Peyer's patch (tissue), 4 donors: ENCODE measurements at regions not wholly inside any gene's neighbourhood (a gene's known extent, or its start where the extent isn't known, plus 50 kb on each side); places are given as distances from the start of the nearest gene placed in this dataset.

Source experiments
- DNase-seq, 3 donors: peaks; one replicate each; pipeline ENCODE4 v3.0.0-alpha.2; 2017 to 2019
- H3K27ac ChIP-seq, 4 donors: fragments of 200-600 bp; sonication (generic); one replicate each; pipeline ENCODE4 v1.5.1; 2016 to 2019
- H3K27me3 ChIP-seq, 2 donors: fragments of 200-600 bp; sonication (generic); one replicate each; pipeline ENCODE4 v1.5.1; 2019
- H3K36me3 ChIP-seq, 3 donors: fragments of 200-600 bp; sonication (generic); one replicate each; pipeline ENCODE4 v1.5.1; 2016 to 2019
- H3K4me1 ChIP-seq, 4 donors: fragments of 200-600 bp; sonication (generic); one replicate each; pipeline ENCODE4 v1.5.1; 2016 to 2019
- H3K4me3 ChIP-seq, 4 donors: fragments of 200-600 bp; sonication (generic); 1 replicate in 3 of 4; 2 replicates in 1 of 4; pipeline ENCODE4 v1.5.1; 2016 to 2019; ENCODE audit warnings: mild to moderate bottlenecking in 1 of 4
- H3K9me3 ChIP-seq, 4 donors: fragments of 200-600 bp; sonication (generic); one replicate each; pipeline ENCODE4 v1.5.1; 2016 to 2019; ENCODE audit warnings: mild to moderate bottlenecking in 1 of 4
- POLR2A ChIP-seq, 2 donors: fragments of 450-650 bp; IDR thresholded peaks; one replicate each; pipeline ENCODE4 v1.5.1; 2017; ENCODE audit warnings: antibody characterized with exemption in 2 of 2, mild to moderate bottlenecking in 2 of 2, moderate library complexity in 2 of 2
- TF ChIP-seq, protein P1 (sequence below), 6 experiments: fragments of 450-650 bp in 4 of 6; fragments of 200-600 bp in 2 of 6; sonication (generic) in 1 of 6; IDR thresholded peaks; one replicate each; pipeline ENCODE4 v1.5.1; 2017 to 2019; ENCODE audit warnings: antibody characterized with exemption in 6 of 6, mild to moderate bottlenecking in 3 of 6, moderate library complexity in 1 of 6

DNA sequence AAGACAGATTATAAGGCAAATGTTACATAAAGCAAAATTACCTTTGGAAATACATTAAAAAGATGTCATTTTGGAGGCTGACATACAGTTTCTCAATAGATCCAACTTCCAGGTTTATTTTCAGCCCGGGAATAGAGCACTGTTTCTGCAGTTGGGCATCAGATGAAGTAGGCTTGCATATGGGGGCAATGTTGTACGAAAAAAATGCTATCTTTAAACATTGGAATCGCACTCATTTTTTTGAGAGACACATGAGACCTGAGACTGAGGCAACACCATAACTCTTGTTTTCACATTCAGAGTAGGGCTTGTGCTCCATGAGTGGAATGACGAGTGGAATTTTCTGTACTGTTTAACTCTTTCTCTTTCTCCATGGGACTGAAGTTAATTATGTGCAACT, 122.4 kb upstream of the ZRANB2 start:
- Histone ChIP-seq H3K9me3 (no peaks in the 10 kb centered on the region), H3K4me3 (no peak overlapping the region), H3K4me1 (no peaks in the 10 kb centered on the region), H3K27me3 (no peaks in the 10 kb centered on the region), H3K27ac (no peak overlapping the region), H3K36me3 (no peaks in the 10 kb centered on the region)
- no peak for DNase-seq
- TF ChIP-seq, protein P1, sequence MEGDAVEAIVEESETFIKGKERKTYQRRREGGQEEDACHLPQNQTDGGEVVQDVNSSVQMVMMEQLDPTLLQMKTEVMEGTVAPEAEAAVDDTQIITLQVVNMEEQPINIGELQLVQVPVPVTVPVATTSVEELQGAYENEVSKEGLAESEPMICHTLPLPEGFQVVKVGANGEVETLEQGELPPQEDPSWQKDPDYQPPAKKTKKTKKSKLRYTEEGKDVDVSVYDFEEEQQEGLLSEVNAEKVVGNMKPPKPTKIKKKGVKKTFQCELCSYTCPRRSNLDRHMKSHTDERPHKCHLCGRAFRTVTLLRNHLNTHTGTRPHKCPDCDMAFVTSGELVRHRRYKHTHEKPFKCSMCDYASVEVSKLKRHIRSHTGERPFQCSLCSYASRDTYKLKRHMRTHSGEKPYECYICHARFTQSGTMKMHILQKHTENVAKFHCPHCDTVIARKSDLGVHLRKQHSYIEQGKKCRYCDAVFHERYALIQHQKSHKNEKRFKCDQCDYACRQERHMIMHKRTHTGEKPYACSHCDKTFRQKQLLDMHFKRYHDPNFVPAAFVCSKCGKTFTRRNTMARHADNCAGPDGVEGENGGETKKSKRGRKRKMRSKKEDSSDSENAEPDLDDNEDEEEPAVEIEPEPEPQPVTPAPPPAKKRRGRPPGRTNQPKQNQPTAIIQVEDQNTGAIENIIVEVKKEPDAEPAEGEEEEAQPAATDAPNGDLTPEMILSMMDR (IDR thresholded peaks at IDR 0.05) = no peak

DNA sequence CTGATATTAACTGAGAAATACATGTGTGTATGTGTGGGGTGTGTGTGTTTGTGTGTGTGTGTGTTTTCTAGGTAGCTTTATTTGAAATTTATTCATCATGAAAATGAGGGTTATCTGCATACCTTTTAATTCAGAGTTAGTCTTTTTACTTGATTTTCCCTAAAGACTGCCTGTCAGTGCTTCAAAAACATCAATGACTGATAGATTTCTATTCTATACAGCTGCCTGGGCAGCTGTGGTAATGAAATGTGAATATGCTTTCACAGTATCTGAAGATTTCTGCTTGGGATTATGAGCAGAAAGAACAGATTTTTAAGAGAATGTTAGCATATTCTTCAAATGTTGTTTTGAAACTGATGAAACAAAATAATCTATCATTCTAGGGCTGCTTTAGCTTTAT, 119.7 kb upstream of the ZRANB2 start:
- H3K4me1 ChIP-seq = no peaks in the 10 kb centered on the region
- H3K27ac ChIP-seq = no peak overlapping the region
- DNase-seq = no peak
- no peaks in the 10 kb centered on the region for H3K9me3 ChIP-seq
- no peaks in the 10 kb centered on the region for H3K27me3 ChIP-seq
- no peaks in the 10 kb centered on the region for H3K36me3 ChIP-seq
- no peak for TF ChIP-seq POLR2A (IDR thresholded peaks at IDR 0.05)
- TF ChIP-seq, protein P1 (IDR thresholded peaks at IDR 0.05) = no peak
- no peak overlapping the region for H3K4me3 ChIP-seq

DNA sequence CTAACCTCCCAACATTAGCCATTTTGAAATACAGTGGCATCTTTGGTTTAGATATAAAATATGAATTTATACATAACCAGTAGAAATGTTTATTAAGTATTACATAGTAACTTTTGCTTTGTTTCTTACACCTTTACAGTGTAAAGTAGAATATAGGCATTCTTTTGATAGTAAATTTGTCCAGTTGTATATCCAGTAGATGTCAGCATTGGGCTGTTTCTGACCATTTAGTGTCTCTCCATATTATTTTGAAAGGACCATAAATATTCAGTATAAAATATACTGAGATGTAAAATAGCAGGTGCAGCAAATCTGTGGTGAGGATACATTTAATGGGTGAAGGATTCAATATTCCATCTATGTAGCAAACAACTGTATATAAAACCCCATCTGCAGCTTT, 115.8 kb upstream of the ZRANB2 start:
- Histone ChIP-seq H3K36me3 (no peaks in the 10 kb centered on the region), H3K27ac (no peak overlapping the region), H3K4me3 (no peak overlapping the region), H3K4me1 (no peaks in the 10 kb centered on the region), H3K27me3 (no peaks in the 10 kb centered on the region), H3K9me3 (no peaks in the 10 kb centered on the region)
- TF ChIP-seq POLR2A (IDR thresholded peaks at IDR 0.05) = no peak
- TF ChIP-seq, protein P1 (IDR thresholded peaks at IDR 0.05) = peak in 2 of 6 experiments; percentile 25 to 38
- DNase-seq = no peak

DNA sequence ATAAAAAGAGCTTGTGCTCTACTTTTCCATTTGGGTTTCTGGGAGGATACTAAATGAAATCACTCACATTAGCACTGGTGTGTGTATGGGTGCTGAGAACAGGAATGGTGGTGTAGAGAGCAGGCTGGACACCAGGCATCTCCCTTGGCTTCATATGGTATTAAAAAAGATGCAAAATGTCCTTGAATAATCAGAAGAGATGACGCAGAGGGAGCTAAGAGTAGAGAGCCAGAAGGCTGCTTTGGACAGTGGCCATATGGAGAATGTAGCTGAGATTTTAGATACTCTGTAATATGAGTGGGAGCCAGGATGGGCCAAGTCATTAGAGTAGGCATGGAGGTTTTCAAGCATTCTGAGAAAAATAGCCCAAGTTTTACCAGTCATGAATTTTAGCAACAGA, 112.3 kb upstream of the ZRANB2 start:
- DNase-seq = no peak
- Histone ChIP-seq H3K36me3 (no peaks in the 10 kb centered on the region), H3K4me3 (no peak overlapping the region), H3K27ac (no peak overlapping the region), H3K9me3 (no peaks in the 10 kb centered on the region), H3K27me3 (no peaks in the 10 kb centered on the region), H3K4me1 (no peaks in the 10 kb centered on the region)
- TF ChIP-seq, protein P1 (IDR thresholded peaks at IDR 0.05) = no peak
- TF ChIP-seq POLR2A (IDR thresholded peaks at IDR 0.05) = no peak

DNA sequence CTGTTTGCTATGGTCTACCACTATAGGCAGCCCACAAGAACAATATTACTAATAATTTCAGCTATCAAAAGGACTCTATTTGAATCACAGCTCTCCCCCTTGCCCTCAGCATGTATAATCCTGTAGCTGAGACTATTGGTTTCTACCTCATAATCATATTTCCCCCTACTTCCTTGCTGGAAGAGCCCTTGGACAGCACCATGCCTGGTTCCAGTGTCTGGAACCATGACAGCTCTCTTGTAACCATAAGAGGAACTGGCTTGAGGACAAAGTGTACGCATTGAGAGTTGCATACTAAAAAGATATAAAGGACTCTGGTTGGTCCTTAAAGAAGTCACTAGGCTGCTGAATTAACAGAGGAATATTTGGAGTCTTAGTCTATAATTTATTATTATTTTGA, 110.7 kb upstream of the ZRANB2 start:
- no peaks in the 10 kb centered on the region for H3K36me3 ChIP-seq
- H3K4me3 ChIP-seq = no peak overlapping the region
- no peaks in the 10 kb centered on the region for H3K9me3 ChIP-seq
- H3K27me3 ChIP-seq = no peaks in the 10 kb centered on the region
- no peak for DNase-seq
- no peaks in the 10 kb centered on the region for H3K4me1 ChIP-seq
- no peak for TF ChIP-seq POLR2A (IDR thresholded peaks at IDR 0.05)
- TF ChIP-seq, protein P1 (IDR thresholded peaks at IDR 0.05) = no peak
- H3K27ac ChIP-seq = no peak overlapping the region

DNA sequence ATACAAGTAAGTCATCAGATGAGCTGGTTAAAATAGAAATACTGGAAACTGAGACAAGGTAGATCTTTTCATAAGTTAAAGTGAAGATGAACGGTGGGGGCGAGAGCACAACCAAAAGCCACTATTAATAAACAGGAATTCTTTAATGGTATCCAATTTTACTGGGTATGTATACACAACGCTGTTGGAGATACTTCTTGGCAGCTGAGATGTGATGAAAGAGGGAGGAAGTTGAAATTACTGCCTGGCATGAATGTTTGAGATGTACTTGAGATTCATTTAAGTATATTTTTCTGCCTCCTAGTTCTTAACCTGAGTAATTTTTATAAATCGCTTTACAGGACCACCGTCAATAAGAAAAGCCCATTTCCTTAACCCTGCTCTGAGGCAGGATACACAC, 110.0 kb upstream of the ZRANB2 start:
- Histone ChIP-seq H3K4me1 (no peaks in the 10 kb centered on the region), H3K36me3 (no peaks in the 10 kb centered on the region), H3K27me3 (no peaks in the 10 kb centered on the region), H3K9me3 (no peaks in the 10 kb centered on the region), H3K27ac (no peak overlapping the region), H3K4me3 (no peak overlapping the region)
- TF ChIP-seq, protein P1 (IDR thresholded peaks at IDR 0.05) = no peak
- TF ChIP-seq POLR2A (IDR thresholded peaks at IDR 0.05) = no peak
- DNase-seq = no peak
